ENCODE measurements at regions not wholly inside any gene's neighbourhood (a gene's known extent, or its start where the extent isn't known, plus 50 kb on each side); places are given as distances from the start of the nearest gene placed in this dataset.
"Not testable (repeated sequence)": the region's sequence is repeated elsewhere in the genome, so short reads cannot be mapped to it uniquely, and the experiment has no call there.

GRCh38 chr6:27776504-27776903 is 135.7 kb downstream of the OR2B2 start:
- Histone ChIP-seq H3K4me1 (ENCODE audit: insufficient read depth, low read length) (peaks cover 11% of the 10 kb centered on the region), H3K36me3 (ENCODE audit: insufficient read depth, low read length) (no peaks in the 10 kb centered on the region), H3K4me3 (ENCODE audit: low read length) (no peak overlapping the region), H3K27ac (ENCODE audit: low read depth, low read length) (no peak overlapping the region), H3K9me3 (ENCODE audit: insufficient read depth, low read depth, low read length) (no peaks in the 10 kb centered on the region), H3K9ac (ENCODE audit: low read depth, low read length) (no peak overlapping the region), H3K27me3 (ENCODE audit: insufficient read depth, low read length) (peaks cover 56% of the 10 kb centered on the region)
- WGBS: 82% methylated on average over 4 of the region's 4 CpGs

- 91% methylated on average over 9 of the region's 9 CpGs for WGBS
- H3K36me3 ChIP-seq (ENCODE audit: insufficient read depth, low read length): no peaks in the 10 kb centered on the region
- H3K27ac ChIP-seq (ENCODE audit: low read depth, low read length): no peak overlapping the region
- H3K9ac ChIP-seq (ENCODE audit: low read depth, low read length): no peak overlapping the region
- no peak overlapping the region for H3K4me3 ChIP-seq (ENCODE audit: low read length)
- peaks cover 63% of the 10 kb centered on the region for H3K27me3 ChIP-seq (ENCODE audit: insufficient read depth, low read length)
- no peaks in the 10 kb centered on the region for H3K9me3 ChIP-seq (ENCODE audit: insufficient read depth, low read depth, low read length)
- peaks cover 18% of the 10 kb centered on the region for H3K4me1 ChIP-seq (ENCODE audit: insufficient read depth, low read length)
These were observed 136.4 kb downstream of the OR2B2 start for GRCh38 chr6:27775796-27776184.

DNA sequence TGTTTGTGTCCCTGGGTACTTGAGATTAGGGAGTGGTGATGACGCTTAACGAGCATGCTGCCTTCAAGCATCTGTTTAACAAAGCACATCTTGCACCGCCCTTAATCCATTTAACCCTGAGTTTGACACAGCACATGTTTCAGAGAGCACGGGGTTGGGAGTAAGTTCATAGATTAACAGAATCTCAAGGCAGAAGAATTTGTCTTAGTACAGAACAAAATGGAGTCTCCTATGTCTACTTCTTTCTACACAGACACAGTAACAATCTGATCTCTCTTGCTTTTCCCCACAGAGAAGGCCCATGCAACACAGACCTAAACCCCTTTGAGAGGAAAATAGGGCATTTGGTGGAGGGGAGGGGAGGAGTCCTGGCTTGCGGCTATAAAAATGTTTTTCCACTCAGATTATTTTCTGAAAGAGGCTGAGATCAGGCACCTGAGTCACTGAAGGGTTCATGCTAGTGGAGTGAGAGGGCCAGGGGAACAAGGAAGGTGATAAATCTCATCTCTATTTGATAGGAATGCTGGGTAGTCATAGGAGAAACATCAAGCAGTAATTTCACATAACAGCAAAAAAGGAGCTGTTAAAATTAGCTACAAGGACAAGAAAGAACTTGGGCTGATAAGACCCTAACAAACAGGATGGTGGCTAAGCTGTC is 136.9 kb downstream of the OR2B2 start:
- H3K4me1 ChIP-seq (ENCODE audit: insufficient read depth, low read length): peaks cover 19% of the 10 kb centered on the region
- not testable (repeated sequence) for H3K4me3 ChIP-seq (ENCODE audit: low read length); H3K9me3 ChIP-seq (ENCODE audit: insufficient read depth, low read depth, low read length); H3K27ac ChIP-seq (ENCODE audit: low read depth, low read length); H3K36me3 ChIP-seq (ENCODE audit: insufficient read depth, low read length); H3K9ac ChIP-seq (ENCODE audit: low read depth, low read length)
- WGBS: 85% methylated on average over 2 of the region's 5 CpGs
- peaks cover 66% of the 10 kb centered on the region for H3K27me3 ChIP-seq (ENCODE audit: insufficient read depth, low read length)

DNA sequence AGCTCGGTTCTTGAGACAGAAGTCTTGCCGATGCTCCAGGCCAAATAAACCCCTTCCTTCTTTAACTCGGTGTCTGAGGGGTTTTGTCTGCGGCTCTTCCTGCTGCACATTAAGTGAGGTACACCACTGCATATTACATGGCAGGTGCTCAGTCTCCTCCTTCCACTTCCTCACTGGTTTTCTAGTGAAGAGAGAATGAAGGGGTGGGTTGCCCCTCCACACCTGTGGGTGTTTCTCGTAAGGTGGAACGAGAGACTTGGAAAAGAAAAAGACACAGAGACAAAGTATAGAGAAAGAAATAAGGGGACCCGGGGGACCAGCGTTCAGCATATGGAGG is 138.0 kb downstream of the OR2B2 start:
- H3K9me3 ChIP-seq (ENCODE audit: insufficient read depth, low read depth, low read length); H3K4me3 ChIP-seq (ENCODE audit: low read length); H3K36me3 ChIP-seq (ENCODE audit: insufficient read depth, low read length); H3K9ac ChIP-seq (ENCODE audit: low read depth, low read length); H3K27ac ChIP-seq (ENCODE audit: low read depth, low read length): not testable (repeated sequence)
- H3K27me3 ChIP-seq (ENCODE audit: insufficient read depth, low read length): peaks cover 75% of the 10 kb centered on the region
- peaks cover 21% of the 10 kb centered on the region for H3K4me1 ChIP-seq (ENCODE audit: insufficient read depth, low read length)
- 92% methylated on average over 8 of the region's 8 CpGs for WGBS

DNA sequence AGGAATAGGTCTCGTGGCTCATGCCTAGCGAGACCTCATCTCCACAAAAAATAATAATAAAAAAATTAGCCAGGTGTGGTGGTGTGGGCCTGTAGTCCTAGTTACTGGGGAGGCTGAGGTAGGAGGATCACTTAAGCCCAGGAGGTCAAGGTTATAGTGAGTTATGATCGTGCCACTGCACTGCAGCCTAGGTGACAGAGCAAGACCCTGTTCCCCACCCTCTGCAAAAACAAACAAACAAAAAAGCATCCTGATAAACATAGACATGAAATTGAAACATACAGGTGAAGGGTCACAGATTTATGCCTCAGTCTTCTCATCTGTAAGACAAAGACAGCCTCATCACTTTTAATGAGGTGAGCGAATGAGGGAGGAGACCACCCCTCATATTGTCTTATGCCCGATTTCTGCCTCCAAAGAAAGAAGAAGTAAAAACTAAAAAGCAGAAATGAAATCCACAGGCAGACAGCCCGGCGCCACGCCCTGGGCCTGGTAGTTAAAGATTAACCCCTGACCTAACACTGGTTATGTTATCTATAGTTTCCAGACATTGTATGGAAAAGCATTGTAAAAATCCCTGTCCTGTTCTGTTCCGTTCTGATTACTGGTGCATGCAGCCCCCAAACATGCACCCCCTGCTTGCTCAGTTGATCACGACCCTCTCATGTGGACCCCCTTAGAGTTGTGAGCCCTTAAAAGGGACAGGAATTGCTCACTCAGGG is 138.5 kb downstream of the OR2B2 start:
- H3K27ac ChIP-seq (ENCODE audit: low read depth, low read length); H3K9me3 ChIP-seq (ENCODE audit: insufficient read depth, low read depth, low read length); H3K9ac ChIP-seq (ENCODE audit: low read depth, low read length); H3K4me3 ChIP-seq (ENCODE audit: low read length); H3K36me3 ChIP-seq (ENCODE audit: insufficient read depth, low read length): not testable (repeated sequence)
- WGBS: 94% methylated on average over 7 of the region's 10 CpGs
- Histone ChIP-seq H3K27me3 (ENCODE audit: insufficient read depth, low read length) (peaks cover 80% of the 10 kb centered on the region), H3K4me1 (ENCODE audit: insufficient read depth, low read length) (peaks cover 21% of the 10 kb centered on the region)

DNA sequence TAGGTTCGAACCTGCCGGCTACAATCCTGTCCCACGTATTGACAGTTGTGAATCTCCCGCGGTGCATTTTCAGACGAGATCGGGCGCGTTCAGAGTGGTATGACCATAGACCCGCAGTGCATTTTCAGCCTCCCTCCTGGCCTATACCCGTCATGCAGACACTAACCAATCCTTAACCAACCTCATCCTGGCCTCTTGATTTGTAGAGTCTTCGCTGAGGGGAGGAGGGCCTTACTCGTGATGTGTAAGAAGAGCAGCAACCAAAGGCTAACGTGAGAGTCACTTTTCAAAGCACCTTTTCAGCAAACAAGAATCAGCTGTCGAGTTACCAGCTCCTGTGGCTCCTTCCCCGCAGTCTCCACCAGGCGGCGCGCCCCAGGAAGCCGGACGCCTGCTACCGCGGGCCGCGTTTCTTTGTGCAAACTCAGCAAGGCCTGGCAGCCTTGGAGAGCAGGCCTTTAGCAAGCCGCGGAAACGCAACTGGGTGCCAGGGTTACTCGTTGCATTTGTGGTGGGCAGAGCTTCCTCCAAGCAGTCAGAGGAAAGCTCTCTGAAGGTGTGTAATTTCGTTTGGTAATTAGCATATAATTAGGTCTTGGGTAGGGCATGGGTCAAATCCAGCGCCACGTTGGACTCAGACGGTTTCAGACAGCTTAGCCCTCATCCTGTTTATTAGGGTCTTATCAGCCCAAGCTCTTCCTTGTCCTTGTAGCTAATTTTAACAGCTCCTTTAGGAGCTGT is 139.8 kb downstream of the OR2B2 start:
- H3K27me3 ChIP-seq (ENCODE audit: insufficient read depth, low read length): peaks cover 89% of the 10 kb centered on the region
- peak overlapping the region; percentile 28; the same call in 1 of the 2 replicates for H3K9ac ChIP-seq (ENCODE audit: low read depth, low read length)
- H3K4me3 ChIP-seq (ENCODE audit: low read length): peak overlapping the region; percentile 47
- 8% methylated on average over 33 of the region's 33 CpGs for WGBS
- H3K4me1 ChIP-seq (ENCODE audit: insufficient read depth, low read length): peaks cover 21% of the 10 kb centered on the region
- H3K27ac ChIP-seq (ENCODE audit: low read depth, low read length): no peak overlapping the region
- H3K36me3 ChIP-seq (ENCODE audit: insufficient read depth, low read length): no peaks in the 10 kb centered on the region
- no peaks in the 10 kb centered on the region for H3K9me3 ChIP-seq (ENCODE audit: insufficient read depth, low read depth, low read length)

GRCh38 chr6:27771235-27771634 is 141.0 kb downstream of the OR2B2 start:
- Histone ChIP-seq H3K36me3 (ENCODE audit: insufficient read depth, low read length) (no peaks in the 10 kb centered on the region), H3K4me1 (ENCODE audit: insufficient read depth, low read length) (peaks cover 21% of the 10 kb centered on the region), H3K4me3 (ENCODE audit: low read length) (peak overlapping the region; percentile 25), H3K27me3 (ENCODE audit: insufficient read depth, low read length) (peaks cover 93% of the 10 kb centered on the region), H3K27ac (ENCODE audit: low read depth, low read length) (peak overlapping the region; percentile 21; the same call in 1 of the 2 replicates), H3K9ac (ENCODE audit: low read depth, low read length) (no peak overlapping the region), H3K9me3 (ENCODE audit: insufficient read depth, low read depth, low read length) (no peaks in the 10 kb centered on the region)
- 5% methylated on average over 4 of the region's 4 CpGs for WGBS

DNA sequence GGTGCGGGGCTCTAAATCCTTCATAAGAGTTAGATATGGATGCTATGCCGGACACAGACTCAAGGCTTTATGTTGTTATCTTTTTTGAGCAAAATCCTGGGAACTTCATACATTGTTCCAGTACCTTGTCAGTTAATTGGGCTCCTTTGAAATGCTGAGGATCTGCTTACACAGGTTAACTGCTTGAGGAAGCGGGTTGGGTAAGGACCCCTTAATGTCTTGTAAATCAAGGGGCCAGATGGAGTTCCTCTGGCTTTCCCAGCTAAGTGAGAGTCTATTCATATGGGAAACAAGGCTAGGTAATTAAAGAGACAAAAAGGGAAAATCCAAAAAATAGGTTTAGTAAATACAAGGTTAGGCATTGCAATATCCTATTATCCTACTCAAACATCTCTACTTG is 141.5 kb downstream of the OR2B2 start:
- H3K27ac ChIP-seq (ENCODE audit: low read depth, low read length): no peak overlapping the region; the same call in 1 of the 2 replicates
- H3K9ac ChIP-seq (ENCODE audit: low read depth, low read length): no peak overlapping the region
- 3% methylated on average over 2 of the region's 3 CpGs for WGBS
- peaks cover 21% of the 10 kb centered on the region for H3K4me1 ChIP-seq (ENCODE audit: insufficient read depth, low read length)
- no peaks in the 10 kb centered on the region for H3K36me3 ChIP-seq (ENCODE audit: insufficient read depth, low read length)
- no peaks in the 10 kb centered on the region for H3K9me3 ChIP-seq (ENCODE audit: insufficient read depth, low read depth, low read length)
- peak overlapping the region; percentile 33 for H3K4me3 ChIP-seq (ENCODE audit: low read length)
- peaks cover 93% of the 10 kb centered on the region for H3K27me3 ChIP-seq (ENCODE audit: insufficient read depth, low read length)

DNA sequence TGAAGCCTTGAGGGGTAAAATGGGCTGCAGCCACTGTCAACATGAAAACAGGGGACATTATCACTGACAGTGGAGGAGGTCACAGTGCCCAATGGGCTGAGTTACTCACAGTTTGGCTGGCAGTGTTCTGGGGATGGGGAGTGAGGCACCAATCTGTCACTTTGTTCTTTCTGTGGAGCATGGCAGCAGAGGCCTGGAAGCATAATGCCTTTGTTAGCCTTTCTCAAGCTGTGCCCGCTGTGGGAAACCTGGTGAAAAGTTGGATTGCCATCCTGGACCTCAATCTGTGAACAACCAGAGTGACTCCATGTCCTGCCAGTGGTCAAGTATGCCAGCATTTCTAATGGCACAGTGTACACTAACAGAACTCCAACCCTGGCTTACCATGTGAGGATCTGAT is 143.6 kb downstream of the OR2B2 start:
- peaks cover 100% of the 10 kb centered on the region for H3K27me3 ChIP-seq (ENCODE audit: insufficient read depth, low read length)
- 87% methylated on average over 1 of the region's 1 CpG for WGBS

GRCh38 chr6:27767851-27768250 is 144.3 kb downstream of the OR2B2 start:
- 88% methylated on average over 1 of the region's 1 CpG for WGBS
- H3K9ac ChIP-seq (ENCODE audit: low read depth, low read length): no peak overlapping the region
- H3K9me3 ChIP-seq (ENCODE audit: insufficient read depth, low read depth, low read length): no peaks in the 10 kb centered on the region
- H3K4me3 ChIP-seq (ENCODE audit: low read length): no peak overlapping the region
- no peaks in the 10 kb centered on the region for H3K36me3 ChIP-seq (ENCODE audit: insufficient read depth, low read length)
- peaks cover 100% of the 10 kb centered on the region for H3K27me3 ChIP-seq (ENCODE audit: insufficient read depth, low read length)
- no peak overlapping the region for H3K27ac ChIP-seq (ENCODE audit: low read depth, low read length)
- peaks cover 22% of the 10 kb centered on the region for H3K4me1 ChIP-seq (ENCODE audit: insufficient read depth, low read length)

More for the DNA sequence above, 143.6 kb downstream of the OR2B2 start:
- Histone ChIP-seq H3K36me3 (ENCODE audit: insufficient read depth, low read length) (no peaks in the 10 kb centered on the region), H3K27ac (ENCODE audit: low read depth, low read length) (no peak overlapping the region), H3K4me3 (ENCODE audit: low read length) (no peak overlapping the region), H3K9me3 (ENCODE audit: insufficient read depth, low read depth, low read length) (no peaks in the 10 kb centered on the region), H3K9ac (ENCODE audit: low read depth, low read length) (no peak overlapping the region), H3K4me1 (ENCODE audit: insufficient read depth, low read length) (peaks cover 21% of the 10 kb centered on the region)

- Histone ChIP-seq H3K9me3 (ENCODE audit: insufficient read depth, low read depth, low read length) (no peaks in the 10 kb centered on the region), H3K4me1 (ENCODE audit: insufficient read depth, low read length) (peaks cover 15% of the 10 kb centered on the region), H3K36me3 (ENCODE audit: insufficient read depth, low read length) (no peaks in the 10 kb centered on the region), H3K27ac (ENCODE audit: low read depth, low read length) (no peak overlapping the region), H3K4me3 (ENCODE audit: low read length) (no peak overlapping the region), H3K27me3 (ENCODE audit: insufficient read depth, low read length) (peaks cover 98% of the 10 kb centered on the region), H3K9ac (ENCODE audit: low read depth, low read length) (no peak overlapping the region)
- 95% methylated on average over 1 of the region's 1 CpG for WGBS
These were observed 145.8 kb downstream of the OR2B2 start for GRCh38 chr6:27766405-27766804.

Data from HUES64 (cell line).